Testis (tissue), 2 donors: ENCODE measurements at regions not wholly inside any gene's neighbourhood (a gene's known extent, or its start where the extent isn't known, plus 50 kb on each side); places are given as distances from the start of the nearest gene placed in this dataset.

Experiments
- POLR2A ChIP-seq: fragments of 450-650 bp; IDR thresholded peaks from one replicate; pipeline ENCODE4 v1.6.1; 2017; ENCODE audit warnings: antibody characterized with exemption, mild to moderate bottlenecking, moderate library complexity
- TF ChIP-seq, protein P1 (sequence below), 3 experiments: fragments of 450-650 bp in 2 of 3; fragments of 200-600 bp in 1 of 3; sonication (generic) in 1 of 3; IDR thresholded peaks; one replicate each; pipeline ENCODE4 v1.5.1; 2016 to 2019; ENCODE audit warnings: antibody characterized with exemption in 3 of 3, mild to moderate bottlenecking in 2 of 3, moderate library complexity in 1 of 3

DNA sequence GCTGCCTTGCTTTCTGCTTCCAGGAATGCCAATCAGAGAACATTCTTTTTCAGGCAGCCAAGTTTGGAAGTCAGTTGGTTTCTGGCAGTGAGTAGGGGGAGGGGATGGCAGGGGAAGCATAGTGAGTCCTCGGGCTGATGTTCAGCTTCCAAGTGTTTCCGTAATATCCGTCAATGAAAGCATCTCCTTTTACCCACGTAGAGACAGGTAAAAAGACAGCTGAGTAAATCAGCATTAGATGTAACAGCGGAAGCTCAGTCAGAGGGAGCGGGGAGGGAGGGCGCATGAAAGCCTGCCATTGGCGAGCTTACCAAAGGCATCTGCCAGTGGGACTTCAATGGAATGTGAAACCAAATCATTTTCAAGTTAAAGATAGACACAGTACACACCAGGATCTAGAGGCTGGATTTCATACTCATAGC is 117.1 kb upstream of the DTNA start:
- TF ChIP-seq, protein P1, sequence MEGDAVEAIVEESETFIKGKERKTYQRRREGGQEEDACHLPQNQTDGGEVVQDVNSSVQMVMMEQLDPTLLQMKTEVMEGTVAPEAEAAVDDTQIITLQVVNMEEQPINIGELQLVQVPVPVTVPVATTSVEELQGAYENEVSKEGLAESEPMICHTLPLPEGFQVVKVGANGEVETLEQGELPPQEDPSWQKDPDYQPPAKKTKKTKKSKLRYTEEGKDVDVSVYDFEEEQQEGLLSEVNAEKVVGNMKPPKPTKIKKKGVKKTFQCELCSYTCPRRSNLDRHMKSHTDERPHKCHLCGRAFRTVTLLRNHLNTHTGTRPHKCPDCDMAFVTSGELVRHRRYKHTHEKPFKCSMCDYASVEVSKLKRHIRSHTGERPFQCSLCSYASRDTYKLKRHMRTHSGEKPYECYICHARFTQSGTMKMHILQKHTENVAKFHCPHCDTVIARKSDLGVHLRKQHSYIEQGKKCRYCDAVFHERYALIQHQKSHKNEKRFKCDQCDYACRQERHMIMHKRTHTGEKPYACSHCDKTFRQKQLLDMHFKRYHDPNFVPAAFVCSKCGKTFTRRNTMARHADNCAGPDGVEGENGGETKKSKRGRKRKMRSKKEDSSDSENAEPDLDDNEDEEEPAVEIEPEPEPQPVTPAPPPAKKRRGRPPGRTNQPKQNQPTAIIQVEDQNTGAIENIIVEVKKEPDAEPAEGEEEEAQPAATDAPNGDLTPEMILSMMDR (IDR thresholded peaks at IDR 0.05): no peak
- no peak for TF ChIP-seq POLR2A
